HL-60 (cell line): ENCODE measurements at regions not wholly inside any gene's neighbourhood (a gene's known extent, or its start where the extent isn't known, plus 50 kb on each side); places are given as distances from the start of the nearest gene placed in this dataset.

Experiments
- POLR2AphosphoS5 ChIP-seq: IDR thresholded peaks from 2 replicates; pipeline ENCODE4 v1.6.1; 2012; ENCODE audit warnings: low read depth
- TF ChIP-seq, protein P1 (sequence below): IDR thresholded peaks from 2 replicates; pipeline ENCODE4 v1.6.1; 2012; ENCODE audit warnings: low read depth; ENCODE audit not compliant: insufficient replicate concordance
- TF ChIP-seq, protein P2 (sequence below): IDR thresholded peaks from one replicate; pipeline ENCODE4 v1.5.1; 2011; ENCODE audit warnings: low read length, control low read depth, inconsistent platforms; ENCODE audit not compliant: insufficient read depth

DNA sequence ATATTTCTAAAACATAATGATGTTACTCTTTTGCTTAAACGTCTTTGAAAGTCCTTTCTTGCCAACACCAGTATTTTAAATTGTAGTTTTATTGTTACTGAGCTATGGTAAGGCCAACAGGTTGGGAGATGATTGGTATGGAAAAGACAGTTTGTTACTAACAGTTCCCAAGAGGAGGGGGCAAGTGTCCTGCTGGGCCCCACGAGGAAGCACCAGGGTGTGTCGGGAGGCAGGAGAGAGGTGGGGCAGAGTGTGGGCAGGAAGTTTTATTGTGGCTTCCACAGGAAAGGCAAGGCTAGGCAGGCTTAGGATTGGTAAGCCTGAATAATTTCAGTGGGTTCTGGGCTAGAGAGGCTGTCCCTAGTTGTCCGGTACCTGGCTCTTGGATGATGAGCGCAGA lies 134.3 kb downstream of the SOCS6 start:
- TF ChIP-seq, protein P1, sequence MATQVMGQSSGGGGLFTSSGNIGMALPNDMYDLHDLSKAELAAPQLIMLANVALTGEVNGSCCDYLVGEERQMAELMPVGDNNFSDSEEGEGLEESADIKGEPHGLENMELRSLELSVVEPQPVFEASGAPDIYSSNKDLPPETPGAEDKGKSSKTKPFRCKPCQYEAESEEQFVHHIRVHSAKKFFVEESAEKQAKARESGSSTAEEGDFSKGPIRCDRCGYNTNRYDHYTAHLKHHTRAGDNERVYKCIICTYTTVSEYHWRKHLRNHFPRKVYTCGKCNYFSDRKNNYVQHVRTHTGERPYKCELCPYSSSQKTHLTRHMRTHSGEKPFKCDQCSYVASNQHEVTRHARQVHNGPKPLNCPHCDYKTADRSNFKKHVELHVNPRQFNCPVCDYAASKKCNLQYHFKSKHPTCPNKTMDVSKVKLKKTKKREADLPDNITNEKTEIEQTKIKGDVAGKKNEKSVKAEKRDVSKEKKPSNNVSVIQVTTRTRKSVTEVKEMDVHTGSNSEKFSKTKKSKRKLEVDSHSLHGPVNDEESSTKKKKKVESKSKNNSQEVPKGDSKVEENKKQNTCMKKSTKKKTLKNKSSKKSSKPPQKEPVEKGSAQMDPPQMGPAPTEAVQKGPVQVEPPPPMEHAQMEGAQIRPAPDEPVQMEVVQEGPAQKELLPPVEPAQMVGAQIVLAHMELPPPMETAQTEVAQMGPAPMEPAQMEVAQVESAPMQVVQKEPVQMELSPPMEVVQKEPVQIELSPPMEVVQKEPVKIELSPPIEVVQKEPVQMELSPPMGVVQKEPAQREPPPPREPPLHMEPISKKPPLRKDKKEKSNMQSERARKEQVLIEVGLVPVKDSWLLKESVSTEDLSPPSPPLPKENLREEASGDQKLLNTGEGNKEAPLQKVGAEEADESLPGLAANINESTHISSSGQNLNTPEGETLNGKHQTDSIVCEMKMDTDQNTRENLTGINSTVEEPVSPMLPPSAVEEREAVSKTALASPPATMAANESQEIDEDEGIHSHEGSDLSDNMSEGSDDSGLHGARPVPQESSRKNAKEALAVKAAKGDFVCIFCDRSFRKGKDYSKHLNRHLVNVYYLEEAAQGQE: no peak
- TF ChIP-seq, protein P2, sequence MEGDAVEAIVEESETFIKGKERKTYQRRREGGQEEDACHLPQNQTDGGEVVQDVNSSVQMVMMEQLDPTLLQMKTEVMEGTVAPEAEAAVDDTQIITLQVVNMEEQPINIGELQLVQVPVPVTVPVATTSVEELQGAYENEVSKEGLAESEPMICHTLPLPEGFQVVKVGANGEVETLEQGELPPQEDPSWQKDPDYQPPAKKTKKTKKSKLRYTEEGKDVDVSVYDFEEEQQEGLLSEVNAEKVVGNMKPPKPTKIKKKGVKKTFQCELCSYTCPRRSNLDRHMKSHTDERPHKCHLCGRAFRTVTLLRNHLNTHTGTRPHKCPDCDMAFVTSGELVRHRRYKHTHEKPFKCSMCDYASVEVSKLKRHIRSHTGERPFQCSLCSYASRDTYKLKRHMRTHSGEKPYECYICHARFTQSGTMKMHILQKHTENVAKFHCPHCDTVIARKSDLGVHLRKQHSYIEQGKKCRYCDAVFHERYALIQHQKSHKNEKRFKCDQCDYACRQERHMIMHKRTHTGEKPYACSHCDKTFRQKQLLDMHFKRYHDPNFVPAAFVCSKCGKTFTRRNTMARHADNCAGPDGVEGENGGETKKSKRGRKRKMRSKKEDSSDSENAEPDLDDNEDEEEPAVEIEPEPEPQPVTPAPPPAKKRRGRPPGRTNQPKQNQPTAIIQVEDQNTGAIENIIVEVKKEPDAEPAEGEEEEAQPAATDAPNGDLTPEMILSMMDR: no peak
- TF ChIP-seq POLR2AphosphoS5: no peak
